H1 (cell line): ENCODE measurements at regions not wholly inside any gene's neighbourhood (a gene's known extent, or its start where the extent isn't known, plus 50 kb on each side); places are given as distances from the start of the nearest gene placed in this dataset.

ENCODE experiments used
- CTCF ChIA-PET: fragments of 300-600 bp; sonication (Branson Sonifier 250); formaldehyde crosslinking; loops from one replicate; lab custom pipeline; 2021; ENCODE audit not compliant: partially characterized antibody; lab: Charles Lee
- POLR2A ChIA-PET: fragments of 300-600 bp; sonication (Branson Sonifier 250); formaldehyde crosslinking; loops from one replicate; lab custom pipeline; 2021; ENCODE audit warnings: inconsistent platforms; ENCODE audit not compliant: partially characterized antibody; lab: Charles Lee
- DNase-seq, 2 experiments: peaks; one replicate each; pipeline versions ENCODE4 v3.0.0 to v3.0.0-alpha.2; 2010 to 2022; ENCODE audit warnings: low spot score in 2 of 2, low read depth in 1 of 2, mixed read lengths in 1 of 2
- FAIRE-seq: peaks from 2 replicates; lab custom pipeline; 2011; peaks lifted over from hg19 to GRCh38; lab: Jason Lieb, UNC
- H2AFZ ChIP-seq: 2 replicates; pipeline ENCODE4 v1.8.1; 2012; ENCODE audit warnings: low read length, inconsistent platforms
- H2AK5ac ChIP-seq: 2 replicates; pipeline ENCODE4 v1.6.1; 2013; ENCODE audit warnings: low read depth, low read length
- H2BK120ac ChIP-seq: replicated peaks from 2 replicates; pipeline ENCODE3; 2013; ENCODE audit warnings: low read depth, low read length, inconsistent platforms
- H2BK12ac ChIP-seq: 2 replicates; pipeline ENCODE4 v1.6.1; 2013; ENCODE audit warnings: low read depth, low read length
- H2BK15ac ChIP-seq: 2 replicates; pipeline ENCODE4 v1.6.1; 2013; ENCODE audit warnings: low read length
- H2BK20ac ChIP-seq: 2 replicates; pipeline ENCODE4 v1.6.1; 2013; ENCODE audit warnings: low read length
- H2BK5ac ChIP-seq: 2 replicates; pipeline ENCODE4 v1.6.1; 2013; ENCODE audit warnings: low read depth, low read length
- H3K14ac ChIP-seq: 2 replicates; pipeline ENCODE4 v1.6.1; 2013; ENCODE audit warnings: inconsistent platforms; ENCODE audit not compliant: insufficient read length
- H3K18ac ChIP-seq: 2 replicates; pipeline ENCODE4 v1.6.1; 2013; ENCODE audit warnings: low read length; ENCODE audit errors: extremely low read depth
- H3K23ac ChIP-seq: 2 replicates; pipeline ENCODE4 v1.6.1; 2013; ENCODE audit warnings: inconsistent platforms; ENCODE audit not compliant: insufficient read length
- H3K23me2 ChIP-seq: 2 replicates; pipeline ENCODE4 v1.6.1; 2013; ENCODE audit warnings: low read depth, low read length
- H3K27ac ChIP-seq: 2 replicates; pipeline ENCODE4 v1.6.1; 2011; ENCODE audit warnings: low read depth, low read length, inconsistent platforms
- H3K27me3 ChIP-seq, 4 experiments: replicated peaks in 1 of 4; 1 replicate in 1 of 4; 2 replicates in 3 of 4; pipeline versions ENCODE4 v1.6.1 to v1.8.1; 2011 to 2013; ENCODE audit warnings: low read length in 3 of 4, mild to moderate bottlenecking in 3 of 4, inconsistent platforms in 2 of 4, mixed read lengths in 2 of 4, moderate library complexity in 1 of 4; ENCODE audit not compliant: control insufficient read depth in 3 of 4, insufficient read depth in 3 of 4; ENCODE audit errors: extremely low read depth in 1 of 4
- H3K36me3 ChIP-seq, 4 experiments: 2 replicates each; pipeline versions ENCODE4 v1.6.1 to v1.8.1; 2011 to 2013; ENCODE audit warnings: mild to moderate bottlenecking in 4 of 4, low read length in 3 of 4, moderate library complexity in 2 of 4, control low read depth in 1 of 4, inconsistent platforms in 1 of 4; ENCODE audit not compliant: insufficient read depth in 4 of 4, control insufficient read depth in 2 of 4
- H3K4ac ChIP-seq: replicated peaks from 2 replicates; pipeline ENCODE3; 2013; ENCODE audit warnings: low read length, low read depth, mixed read lengths, inconsistent platforms; ENCODE audit not compliant: insufficient read length
- H3K4me1 ChIP-seq, 4 experiments: replicated peaks in 1 of 4; 1 replicate in 1 of 4; 2 replicates in 3 of 4; pipeline versions ENCODE4 v1.6.1 to v1.8.1; 2011 to 2013; ENCODE audit warnings: low read length in 3 of 4, inconsistent platforms in 2 of 4, mixed read lengths in 1 of 4; ENCODE audit not compliant: insufficient read depth in 4 of 4, control insufficient read depth in 3 of 4
- H3K4me2 ChIP-seq, 2 experiments: 2 replicates each; pipeline versions ENCODE4 v1.6.1 to v1.8.1; 2011 to 2013; ENCODE audit warnings: low read depth in 2 of 2, low read length in 2 of 2, control low read depth in 1 of 2, inconsistent platforms in 1 of 2, mild to moderate bottlenecking in 1 of 2; ENCODE audit not compliant: insufficient read depth in 1 of 2
- H3K4me3 ChIP-seq, 4 experiments: fragments of 200-600, 300-600 bp in 1 of 4; sonication (generic), shearing (Covaris generic), sonication (Bioruptor Twin) in 1 of 4; 2 replicates each; pipeline versions ENCODE4 v1.5.1 to v1.8.1; 2011 to 2016; ENCODE audit warnings: low read length in 4 of 4, low read depth in 3 of 4, control low read depth in 2 of 4, inconsistent platforms in 2 of 4, mild to moderate bottlenecking in 2 of 4, mixed read lengths in 1 of 4, moderate library complexity in 1 of 4; ENCODE audit not compliant: insufficient read depth in 2 of 4; ENCODE audit errors: extremely low read depth in 1 of 4
- H3K56ac ChIP-seq: replicated peaks from 2 replicates; pipeline ENCODE3; 2013; ENCODE audit warnings: low read depth, mild to moderate bottlenecking, mixed read lengths, low read length, inconsistent platforms; ENCODE audit not compliant: insufficient read length
- H3K79me1 ChIP-seq: 2 replicates; pipeline ENCODE4 v1.6.1; 2013; ENCODE audit warnings: low read depth, low read length, control low read depth
- H3K79me2 ChIP-seq, 2 experiments: 2 replicates each; pipeline versions ENCODE4 v1.6.1 to v1.8.1; 2012 to 2013; ENCODE audit warnings: low read length in 2 of 2, mild to moderate bottlenecking in 2 of 2, inconsistent platforms in 1 of 2; ENCODE audit not compliant: insufficient read depth in 2 of 2, control insufficient read depth in 1 of 2
- H3K9ac ChIP-seq, 4 experiments: replicated peaks in 1 of 4; 1 replicate in 1 of 4; 2 replicates in 3 of 4; pipeline versions ENCODE4 v1.6.1 to v1.8.1; 2011 to 2013; ENCODE audit warnings: low read depth in 3 of 4, low read length in 3 of 4, control low read depth in 2 of 4, mild to moderate bottlenecking in 2 of 4, moderate library complexity in 2 of 4, inconsistent platforms in 1 of 4; ENCODE audit errors: extremely low read depth in 1 of 4
- H3K9me3 ChIP-seq, 2 experiments: 2 replicates each; pipeline versions ENCODE4 v1.6.1 to v1.8.1; 2012 to 2013; ENCODE audit warnings: mild to moderate bottlenecking in 2 of 2, moderate library complexity in 2 of 2, control low read depth in 1 of 2, inconsistent platforms in 1 of 2, low read depth in 1 of 2, low read length in 1 of 2, mixed read lengths in 1 of 2; ENCODE audit not compliant: insufficient read depth in 2 of 2
- H4K20me1 ChIP-seq, 2 experiments: replicated peaks in 1 of 2; 2 replicates each; pipeline versions ENCODE3 to v1.8.1; 2011 to 2013; ENCODE audit warnings: inconsistent platforms in 2 of 2, low read length in 2 of 2, mild to moderate bottlenecking in 1 of 2; ENCODE audit not compliant: insufficient read depth in 2 of 2, control insufficient read depth in 1 of 2
- H4K5ac ChIP-seq: 2 replicates; pipeline ENCODE4 v1.6.1; 2013; ENCODE audit warnings: low read length, low read depth, mixed read lengths, inconsistent platforms; ENCODE audit not compliant: insufficient read length
- H4K8ac ChIP-seq: 2 replicates; pipeline ENCODE4 v1.8.0; 2013; ENCODE audit warnings: mild to moderate bottlenecking, moderate library complexity, low read length, inconsistent platforms; ENCODE audit not compliant: insufficient read depth; ENCODE audit errors: extremely low read depth
- H4K91ac ChIP-seq: replicated peaks from 2 replicates; pipeline ENCODE3; 2013; ENCODE audit warnings: low read length, mixed read lengths, inconsistent platforms; ENCODE audit not compliant: insufficient read length
- EGR1 ChIP-seq: IDR thresholded peaks from 2 replicates; pipeline ENCODE4 v1.6.1; 2011; ENCODE audit warnings: low read depth, low read length, borderline replicate concordance
- HDAC2 ChIP-seq, 2 experiments: fragments of 300-600 bp in 1 of 2; sonication (generic) in 1 of 2; IDR thresholded peaks; 2 replicates each; pipeline ENCODE4 v1.6.1; 2011 to 2012; ENCODE audit warnings: low read depth in 2 of 2, low read length in 2 of 2, mild to moderate bottlenecking in 2 of 2, moderate library complexity in 2 of 2, borderline replicate concordance in 1 of 2, inconsistent platforms in 1 of 2
- HDAC6 ChIP-seq: IDR thresholded peaks from one replicate; pipeline ENCODE4 v1.7.1; 2012; ENCODE audit warnings: low read depth, mild to moderate bottlenecking, inconsistent platforms, low read length, moderate library complexity
- JUN ChIP-seq: IDR thresholded peaks from 2 replicates; pipeline ENCODE4 v1.6.1; 2011; ENCODE audit warnings: low read depth, mild to moderate bottlenecking, improper control_type of control experiment, low read length
- JUND ChIP-seq: IDR thresholded peaks from 2 replicates; pipeline ENCODE4 v1.6.1; 2011; ENCODE audit warnings: mild to moderate bottlenecking, improper control_type of control experiment, low read length
- MAX ChIP-seq: IDR thresholded peaks from 2 replicates; pipeline ENCODE4 v1.6.1; 2012; ENCODE audit warnings: inconsistent platforms
- NRF1 ChIP-seq: IDR thresholded peaks from 2 replicates; pipeline ENCODE4 v1.6.1; 2011; ENCODE audit warnings: mild to moderate bottlenecking, low read depth, low read length, improper control_type of control experiment
- RBBP5 ChIP-seq: IDR thresholded peaks from 2 replicates; pipeline ENCODE4 v1.7.1; 2012; ENCODE audit warnings: low read depth, mild to moderate bottlenecking, inconsistent platforms, low read length, moderate library complexity, borderline replicate concordance
- RXRA ChIP-seq: IDR thresholded peaks from 2 replicates; pipeline ENCODE4 v1.6.1; 2011; ENCODE audit warnings: low read depth, mild to moderate bottlenecking, low read length, moderate library complexity; ENCODE audit not compliant: insufficient read depth
- TAF1 ChIP-seq: IDR thresholded peaks from 2 replicates; pipeline ENCODE4 v1.6.1; 2011; ENCODE audit warnings: mild to moderate bottlenecking, low read depth, low read length
- WGBS, 2 experiments: shearing (Covaris generic) in 1 of 2; methylation state at CpG; one replicate each; pipeline versions ENCODE4 v1.1.6 to v1.1.7; 2013 to 2015; ENCODE audit warnings: low lambda C conversion rate in 2 of 2, mixed read lengths in 2 of 2, inconsistent platforms in 1 of 2, low coverage in 1 of 2, missing lambda C conversion rate in 1 of 2; ENCODE audit not compliant: insufficient replicate concordance in 2 of 2, insufficient coverage in 1 of 2, insufficient read length in 1 of 2; ENCODE audit errors: extremely low coverage in 1 of 2, missing lambda C conversion rate in 1 of 2; 5-methylcytosine and 5-hydroxymethylcytosine counted together

DNA sequence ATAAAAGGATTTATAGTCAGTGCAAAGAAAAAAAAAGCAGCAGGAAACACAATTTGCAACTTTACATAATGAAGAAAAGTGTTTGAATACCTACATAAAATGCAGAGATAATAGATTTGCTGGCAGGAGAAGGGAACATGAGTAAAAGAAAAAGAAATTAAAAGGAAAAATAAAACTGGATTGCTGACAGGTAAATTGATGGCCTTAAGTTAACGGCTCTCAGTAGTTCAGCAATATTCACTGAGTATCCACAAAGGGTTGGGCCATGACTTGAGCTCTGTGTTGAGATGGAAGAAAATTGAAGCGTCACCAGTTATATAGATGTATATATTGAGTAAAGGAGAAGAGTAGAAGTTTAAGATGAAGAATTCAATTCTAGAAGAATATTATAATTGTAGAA is 330.1 kb upstream of the VCX start:
- no peak overlapping the region for H2BK15ac ChIP-seq
- no peak overlapping the region for H2BK120ac ChIP-seq
- H2BK12ac ChIP-seq, result no peak overlapping the region
- no peak overlapping the region for H3K4ac ChIP-seq
- H3K56ac ChIP-seq, result no peak overlapping the region
- no peak overlapping the region for H3K4me3 ChIP-seq
- H3K9ac ChIP-seq, result no peak overlapping the region
- H3K23me2 ChIP-seq, result no peaks in the 10 kb centered on the region
- no peaks in the 10 kb centered on the region for H3K4me1 ChIP-seq
- H4K5ac ChIP-seq, result no peak overlapping the region
- no peak overlapping the region for H4K8ac ChIP-seq
- CTCF ChIA-PET, result no interaction called here
- H3K4me2 ChIP-seq, result no peak overlapping the region
- H3K14ac ChIP-seq, result no peak overlapping the region
- H3K79me1 ChIP-seq, result no peaks in the 10 kb centered on the region
- H3K23ac ChIP-seq, result no peak overlapping the region
- no peak overlapping the region for H2AFZ ChIP-seq
- FAIRE-seq, result no peak
- H3K27ac ChIP-seq, result no peak overlapping the region
- H3K79me2 ChIP-seq, result no peaks in the 10 kb centered on the region
- WGBS, 2 experiments, result 84 to 100% methylated on average over 1 to 2 of the region's 2 CpGs
- H2BK5ac ChIP-seq, result no peak overlapping the region
- TF ChIP-seq RBBP5 (no peak), NRF1 (no peak), RXRA (no peak), MAX (no peak), HDAC2 (IDR thresholded peaks at IDR 0.05; ENCODE audit: borderline replicate concordance in 1 of 2, low read depth in 2 of 2, low read length in 2 of 2) (no peak), EGR1 (no peak), JUN (no peak), JUND (no peak), TAF1 (no peak), HDAC6 (no peak)
- TF ChIP-seq, all 59 proteins: peak for 0
- H2AK5ac ChIP-seq, result no peak overlapping the region
- H4K20me1 ChIP-seq, result no peaks in the 10 kb centered on the region
- H4K91ac ChIP-seq, result no peak overlapping the region
- H3K18ac ChIP-seq, result no peak overlapping the region
- DNase-seq, result no peak
- H3K9me3 ChIP-seq, result no peaks in the 10 kb centered on the region
- H2BK20ac ChIP-seq, result no peak overlapping the region
- no peaks in the 10 kb centered on the region for H3K36me3 ChIP-seq
- POLR2A ChIA-PET, result no interaction called here
- no peaks in the 10 kb centered on the region for H3K27me3 ChIP-seq
